Left cardiac atrium (tissue), 4 donors: ENCODE measurements at regions not wholly inside any gene's neighbourhood (a gene's known extent, or its start where the extent isn't known, plus 50 kb on each side); places are given as distances from the start of the nearest gene placed in this dataset.
A peak's percentile ranks its signal among the peaks of the same experiment; 100 is the strongest.
"Not testable (repeated sequence)": the region's sequence is repeated elsewhere in the genome, so short reads cannot be mapped to it uniquely, and the experiment has no call there.

Experiments used
- ATAC-seq, 2 donors: fragments of 200-7000 bp; cut with Tn5 transposase; one replicate each; pipeline ENCODE4 v1.9.1; 2020; ENCODE audit warnings: mild to moderate bottlenecking in 2 of 2, moderate library complexity in 2 of 2
- DNase-seq: peaks from one replicate; pipeline ENCODE4 v3.0.0-alpha.2; 2020
- intact Hi-C, 2 donors: fragments of 100-400 bp; cut with DNase I; formaldehyde crosslinking; loops; one replicate each; pipeline versions ENCODE4 v1.14.1 to v1.15.1; 2022 to 2023
- donor health status: DM: no; HTN: yes; CAD: no.
- donor health status: DM: no; HTN: yes; CAD: no; lungs with severe emphysema.
- donor health status: DM: yes; HTN: yes; CAD: no.
- donor health status: Dilated cardiomyopathy.

GRCh38 chr5:103860327-103860726 lies 297.7 kb upstream of the NUDT12 start:
- no peak for ATAC-seq
- intact Hi-C loops, result no loop called here
- DNase-seq, result no peak

- intact Hi-C loops, DNase-seq, ATAC-seq: not testable (repeated sequence)
These were observed 295.8 kb upstream of the NUDT12 start for GRCh38 chr5:103858367-103858766.

- no peak for ATAC-seq
- no peak for DNase-seq
- intact Hi-C loops, result no loop called here
These were observed 288.5 kb upstream of the NUDT12 start for GRCh38 chr5:103851091-103851490.

GRCh38 chr5:103849934-103850333 lies 287.3 kb upstream of the NUDT12 start:
- intact Hi-C loops, result no loop called here
- no peak for DNase-seq
- no peak for ATAC-seq

GRCh38 chr5:103847060-103847459 lies 284.5 kb upstream of the NUDT12 start:
- DNase-seq (no peak), ATAC-seq (no peak)
- intact Hi-C loops, result no loop called here

- no peak for ATAC-seq
- DNase-seq, result no peak
- intact Hi-C loops, result no loop called here
These were observed 280.3 kb upstream of the NUDT12 start for GRCh38 chr5:103842936-103843335.

- DNase-seq (no peak), ATAC-seq (no peak)
- intact Hi-C loops, result no loop called here
These were observed 278.0 kb upstream of the NUDT12 start for GRCh38 chr5:103840600-103840999.

- no peak for ATAC-seq
- DNase-seq, result no peak
- intact Hi-C loops, result no loop called here
These were observed 271.6 kb upstream of the NUDT12 start for GRCh38 chr5:103834216-103834615.

GRCh38 chr5:103829585-103829984 lies 267.0 kb upstream of the NUDT12 start:
- intact Hi-C loops, result no loop called here
- DNase-seq (no peak), ATAC-seq (no peak)

- intact Hi-C loops, result no loop called here
- DNase-seq (no peak), ATAC-seq (no peak)
These were observed 265.4 kb upstream of the NUDT12 start for GRCh38 chr5:103827976-103828375.

- DNase-seq (no peak), ATAC-seq (no peak)
- intact Hi-C loops, result no loop called here
These were observed 258.8 kb upstream of the NUDT12 start for GRCh38 chr5:103821361-103821760.

- ATAC-seq (peak in 1 of 2 donors; percentile 81), DNase-seq (no peak)
- intact Hi-C loops, result no loop called here
These were observed 246.0 kb upstream of the NUDT12 start for GRCh38 chr5:103808464-103809106.

- intact Hi-C loops, result no loop called here
- DNase-seq (no peak), ATAC-seq (no peak)
These were observed 242.1 kb upstream of the NUDT12 start for GRCh38 chr5:103804711-103805110.

- intact Hi-C loops, result no loop called here
- peak in 1 of 2 donors; percentile 80 for ATAC-seq
- no peak for DNase-seq
These were observed 239.1 kb upstream of the NUDT12 start for GRCh38 chr5:103801681-103802080.

GRCh38 chr5:103800741-103801495 lies 238.3 kb upstream of the NUDT12 start:
- DNase-seq (no peak), ATAC-seq (peak in 1 of 2 donors; percentile 73)
- intact Hi-C loops, result no loop called here

GRCh38 chr5:103793595-103794182 lies 231.1 kb upstream of the NUDT12 start:
- intact Hi-C loops, result no loop called here
- no peak for DNase-seq
- no peak for ATAC-seq

- no peak for DNase-seq
- intact Hi-C loops, result no loop called here
- ATAC-seq, result no peak
These were observed 223.0 kb upstream of the NUDT12 start for GRCh38 chr5:103785569-103785968.

GRCh38 chr5:103783669-103784068 lies 221.1 kb upstream of the NUDT12 start:
- ATAC-seq (no peak), DNase-seq (no peak)
- intact Hi-C loops, result no loop called here

GRCh38 chr5:103780794-103781193 lies 218.2 kb upstream of the NUDT12 start:
- intact Hi-C loops, result no loop called here
- no peak for DNase-seq
- peak in 1 of 2 donors; percentile 50 for ATAC-seq

GRCh38 chr5:103774721-103775120 lies 212.1 kb upstream of the NUDT12 start:
- DNase-seq, result no peak
- intact Hi-C loops, result no loop called here
- peak; percentile 23 to 96 for ATAC-seq

GRCh38 chr5:103772248-103772647 lies 209.7 kb upstream of the NUDT12 start:
- DNase-seq (no peak), ATAC-seq (no peak)
- intact Hi-C loops, result no loop called here
